PFSK-1 (cell line): ENCODE measurements at regions not wholly inside any gene's neighbourhood (a gene's known extent, or its start where the extent isn't known, plus 50 kb on each side); places are given as distances from the start of the nearest gene placed in this dataset.

ENCODE experiments used
- FOXP2 ChIP-seq: optimal IDR thresholded peaks from 2 replicates; pipeline ENCODE3; 2011; ENCODE audit warnings: borderline replicate concordance, control low read depth, inconsistent platforms; ENCODE audit not compliant: insufficient read depth; ENCODE audit errors: extremely low read length, extremely low read depth
- POLR2AphosphoS5 ChIP-seq: IDR thresholded peaks from 2 replicates; pipeline ENCODE4 v1.6.1; 2012; ENCODE audit warnings: low read depth, mild to moderate bottlenecking, control low read depth, low read length, moderate library complexity
- TAF1 ChIP-seq: IDR thresholded peaks from 2 replicates; pipeline ENCODE4 v1.6.1; 2012; ENCODE audit warnings: low read length, control low read depth, borderline replicate concordance; ENCODE audit not compliant: insufficient read depth
- TF ChIP-seq, protein P1 (sequence below), 2 experiments: IDR thresholded peaks; 2 replicates each; pipeline versions ENCODE4 v1.6.1 to v1.8.0; 2011 to 2012; ENCODE audit warnings: low read depth in 2 of 2, low read length in 2 of 2, control low read depth in 1 of 2, inconsistent platforms in 1 of 2, mild to moderate bottlenecking in 1 of 2, moderate library complexity in 1 of 2; ENCODE audit not compliant: insufficient read depth in 1 of 2

DNA sequence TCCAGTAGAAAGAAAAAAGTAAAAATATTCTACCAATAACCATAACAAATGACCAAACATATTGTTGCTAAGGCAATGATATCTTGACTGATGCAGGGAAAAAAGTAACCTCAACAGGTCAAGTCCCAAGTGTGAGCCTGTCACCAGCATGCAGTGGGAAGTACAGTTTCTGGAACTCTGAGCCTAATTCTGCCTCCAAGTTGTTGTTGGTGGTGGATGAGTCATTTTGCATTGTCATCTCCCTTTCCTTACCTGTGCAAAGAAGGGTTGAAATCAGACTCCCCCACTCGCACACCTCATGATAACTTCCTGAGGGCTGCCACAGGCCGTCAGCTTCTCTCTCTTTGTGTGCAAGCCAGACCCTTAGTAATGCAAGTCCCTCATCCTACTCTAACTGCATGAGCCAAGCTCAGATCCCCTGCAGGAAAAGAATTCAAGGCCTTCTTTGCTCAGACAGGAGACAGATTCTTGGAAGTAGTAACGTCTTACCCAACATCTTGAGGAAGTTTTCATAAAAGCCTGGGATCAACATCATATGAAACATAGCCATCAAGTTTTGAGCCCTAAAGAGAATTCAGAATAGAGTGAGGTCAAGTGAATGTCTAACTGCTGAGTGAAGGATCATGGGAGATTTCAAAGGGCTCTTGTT lies 207.6 kb upstream of the FOXA2 start:
- TF ChIP-seq POLR2AphosphoS5: no peak
- TF ChIP-seq TAF1: no peak
- TF ChIP-seq, protein P1, sequence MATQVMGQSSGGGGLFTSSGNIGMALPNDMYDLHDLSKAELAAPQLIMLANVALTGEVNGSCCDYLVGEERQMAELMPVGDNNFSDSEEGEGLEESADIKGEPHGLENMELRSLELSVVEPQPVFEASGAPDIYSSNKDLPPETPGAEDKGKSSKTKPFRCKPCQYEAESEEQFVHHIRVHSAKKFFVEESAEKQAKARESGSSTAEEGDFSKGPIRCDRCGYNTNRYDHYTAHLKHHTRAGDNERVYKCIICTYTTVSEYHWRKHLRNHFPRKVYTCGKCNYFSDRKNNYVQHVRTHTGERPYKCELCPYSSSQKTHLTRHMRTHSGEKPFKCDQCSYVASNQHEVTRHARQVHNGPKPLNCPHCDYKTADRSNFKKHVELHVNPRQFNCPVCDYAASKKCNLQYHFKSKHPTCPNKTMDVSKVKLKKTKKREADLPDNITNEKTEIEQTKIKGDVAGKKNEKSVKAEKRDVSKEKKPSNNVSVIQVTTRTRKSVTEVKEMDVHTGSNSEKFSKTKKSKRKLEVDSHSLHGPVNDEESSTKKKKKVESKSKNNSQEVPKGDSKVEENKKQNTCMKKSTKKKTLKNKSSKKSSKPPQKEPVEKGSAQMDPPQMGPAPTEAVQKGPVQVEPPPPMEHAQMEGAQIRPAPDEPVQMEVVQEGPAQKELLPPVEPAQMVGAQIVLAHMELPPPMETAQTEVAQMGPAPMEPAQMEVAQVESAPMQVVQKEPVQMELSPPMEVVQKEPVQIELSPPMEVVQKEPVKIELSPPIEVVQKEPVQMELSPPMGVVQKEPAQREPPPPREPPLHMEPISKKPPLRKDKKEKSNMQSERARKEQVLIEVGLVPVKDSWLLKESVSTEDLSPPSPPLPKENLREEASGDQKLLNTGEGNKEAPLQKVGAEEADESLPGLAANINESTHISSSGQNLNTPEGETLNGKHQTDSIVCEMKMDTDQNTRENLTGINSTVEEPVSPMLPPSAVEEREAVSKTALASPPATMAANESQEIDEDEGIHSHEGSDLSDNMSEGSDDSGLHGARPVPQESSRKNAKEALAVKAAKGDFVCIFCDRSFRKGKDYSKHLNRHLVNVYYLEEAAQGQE (IDR thresholded peaks at IDR 0.05; ENCODE audit: insufficient read depth in 1 of 2, low read depth in 2 of 2, low read length in 2 of 2): no peak
- TF ChIP-seq FOXP2: no peak
